HG02973 (cell line): ENCODE measurements at regions not wholly inside any gene's neighbourhood (a gene's known extent, or its start where the extent isn't known, plus 50 kb on each side); places are given as distances from the start of the nearest gene placed in this dataset.

ENCODE experiments used
- ATAC-seq: cut with Tn5 transposase; IDR thresholded peaks from one replicate; pipeline ENCODE4 v1.9.1; 2021; ENCODE audit warnings: moderate library complexity; ENCODE audit not compliant: unreplicated experiment

GRCh38 chr11:80584661-80585060, 1143.8 kb upstream of the TENM4 start:
- ATAC-seq: no peak

DNA sequence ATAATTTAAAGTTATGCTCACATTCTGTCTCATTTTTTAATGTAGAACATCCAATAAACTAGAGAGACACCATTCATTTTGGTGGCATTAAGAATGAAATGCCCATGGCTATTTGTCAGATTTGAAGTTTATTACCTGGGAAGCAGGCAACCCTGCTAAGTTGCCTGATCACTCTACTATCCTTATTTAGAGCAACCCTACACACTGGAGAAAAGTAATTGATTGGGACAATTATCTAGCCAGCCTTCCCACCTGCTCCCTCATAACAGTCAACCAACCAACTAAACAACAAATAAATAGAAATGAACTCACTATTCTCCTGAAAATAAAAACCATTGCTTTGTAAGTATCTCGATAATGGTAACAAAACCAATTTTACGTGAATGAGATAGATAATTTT, 1129.0 kb upstream of the TENM4 start:
- no peak for ATAC-seq

GRCh38 chr11:80565231-80565630, 1124.4 kb upstream of the TENM4 start:
- no peak for ATAC-seq

GRCh38 chr11:80562523-80563125, 1121.8 kb upstream of the TENM4 start:
- ATAC-seq: no peak

DNA sequence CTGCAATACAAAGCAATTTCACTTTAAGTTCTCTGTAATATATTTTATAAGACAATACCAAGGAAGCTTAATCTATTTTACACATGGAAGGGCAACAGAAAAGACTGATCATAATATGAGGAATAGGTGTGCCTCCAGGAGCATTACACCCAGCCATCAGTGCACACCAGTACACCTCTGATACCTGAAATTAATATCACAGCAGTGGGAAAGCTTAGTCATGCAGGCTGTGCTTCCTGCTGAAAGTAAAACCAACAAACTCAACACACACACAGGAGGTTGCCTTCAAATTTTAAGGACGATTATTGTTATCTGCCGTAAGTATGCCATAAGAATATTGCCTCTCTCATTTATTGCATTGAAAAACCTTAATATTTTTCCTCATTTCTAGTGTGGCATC, 1119.1 kb upstream of the TENM4 start:
- no peak for ATAC-seq

- ATAC-seq: no peak
These were observed 1112.7 kb upstream of the TENM4 start for GRCh38 chr11:80553565-80553964.

DNA sequence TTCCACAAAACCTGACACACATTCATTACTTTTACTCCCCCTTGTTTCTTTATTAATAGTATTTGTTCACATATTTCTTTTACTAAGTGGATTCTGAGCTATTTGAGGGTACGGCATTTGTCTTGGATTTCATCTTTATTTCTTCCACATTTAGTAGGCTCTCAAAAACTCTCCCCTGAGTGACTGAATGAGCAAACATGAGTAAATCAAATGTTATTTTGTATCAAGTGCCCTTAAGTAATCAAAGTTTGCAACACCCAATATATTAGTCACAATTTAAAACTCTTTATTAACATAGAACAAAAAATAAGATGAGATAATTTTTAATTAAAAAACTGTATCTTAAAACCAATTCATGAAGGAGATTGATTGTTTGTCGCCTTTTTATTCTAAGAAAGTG, 1101.9 kb upstream of the TENM4 start:
- ATAC-seq: no peak

DNA sequence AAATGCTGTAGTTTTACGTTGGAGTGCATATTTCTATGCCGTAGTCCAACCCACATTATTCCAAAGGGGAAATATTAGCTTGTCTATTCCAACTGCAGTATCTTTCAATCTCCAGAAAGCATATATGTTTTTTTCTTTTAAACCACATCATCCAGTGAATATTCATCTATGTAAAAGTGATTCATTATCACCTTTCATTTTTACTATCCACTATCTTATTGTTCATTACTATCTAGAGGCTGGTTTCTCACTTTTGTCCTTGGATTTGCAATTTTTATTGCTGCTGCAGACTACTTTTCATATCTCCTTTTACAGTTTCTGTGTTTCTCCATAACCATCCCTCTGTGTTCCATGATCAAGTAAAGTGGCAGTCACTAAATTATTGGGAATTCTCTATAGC, 1097.2 kb upstream of the TENM4 start:
- no peak for ATAC-seq

GRCh38 chr11:80533463-80533862, 1092.6 kb upstream of the TENM4 start:
- no peak for ATAC-seq

- no peak for ATAC-seq
These were observed 1091.9 kb upstream of the TENM4 start for GRCh38 chr11:80532633-80533232.

DNA sequence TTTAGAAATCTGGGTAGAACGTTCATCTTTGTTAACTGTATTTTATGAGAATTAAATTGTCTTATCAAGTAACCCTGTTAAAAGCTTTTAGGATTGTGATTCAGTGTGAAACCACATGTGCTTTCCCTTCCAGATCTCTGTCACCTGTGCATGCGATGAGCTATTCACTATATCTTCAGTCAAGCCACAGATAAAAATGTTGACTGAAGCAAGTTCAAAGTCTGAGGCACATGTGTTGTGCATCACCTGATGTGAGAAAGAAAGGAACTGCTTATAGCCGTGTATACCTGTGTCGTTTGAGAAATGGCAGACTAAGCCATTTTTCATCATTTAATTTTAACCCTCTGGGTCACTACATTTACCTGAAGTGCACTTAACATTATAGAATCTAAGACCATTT, 1088.9 kb upstream of the TENM4 start:
- no peak for ATAC-seq

DNA sequence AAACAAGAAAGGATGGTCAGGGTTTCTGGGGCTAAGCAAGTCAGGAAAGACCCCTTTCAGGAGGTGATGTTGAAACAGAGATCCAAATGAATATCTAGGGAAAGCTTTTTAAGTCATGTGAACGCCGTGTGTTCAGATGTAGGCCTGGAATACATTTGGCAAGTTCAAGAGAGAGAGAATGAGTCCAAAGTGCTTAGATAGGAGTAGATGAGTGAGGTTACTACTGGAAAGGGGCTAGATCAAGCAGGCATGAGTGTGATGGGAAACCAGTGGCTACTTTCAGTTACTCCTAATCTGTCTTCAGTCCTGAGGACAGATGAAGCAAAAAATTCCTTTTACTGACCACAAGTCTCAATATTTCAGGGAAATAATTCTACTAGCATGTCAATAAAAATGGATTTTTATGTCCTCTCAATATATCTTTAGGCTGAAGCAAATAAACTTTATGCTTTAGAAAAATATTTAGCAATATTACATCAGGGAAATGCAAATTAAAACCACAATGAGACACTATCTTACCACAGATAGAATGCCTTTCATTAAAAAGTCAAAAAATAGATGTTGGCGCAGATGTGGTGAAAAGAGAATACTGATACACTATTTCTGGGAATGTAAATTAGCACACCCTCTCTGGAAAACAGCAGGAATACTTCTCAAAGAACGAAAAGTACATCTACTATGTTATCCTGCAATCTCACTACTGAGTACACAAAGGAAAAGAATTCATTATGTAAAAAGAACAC, 1085.0 kb upstream of the TENM4 start:
- ATAC-seq: no peak

- no peak for ATAC-seq
These were observed 1083.5 kb upstream of the TENM4 start for GRCh38 chr11:80524349-80524748.

DNA sequence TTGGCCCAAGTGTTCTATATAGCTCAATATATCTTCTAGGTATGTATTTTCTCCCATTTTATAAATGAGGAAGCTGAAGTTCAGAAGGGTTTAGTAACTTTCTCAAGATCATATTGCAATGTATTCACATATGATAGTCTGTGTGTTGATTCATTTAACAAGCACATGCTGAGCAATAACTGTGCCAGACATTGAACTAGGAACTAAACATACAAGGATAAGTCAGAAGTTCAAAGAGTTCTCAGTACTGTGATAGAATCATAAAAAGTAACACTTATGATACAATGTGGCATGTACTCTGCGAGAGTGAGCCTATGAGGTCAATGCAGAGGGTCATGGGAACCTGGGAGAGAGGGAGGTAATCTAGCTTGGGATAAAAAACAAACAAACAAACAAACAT, 1082.2 kb upstream of the TENM4 start:
- ATAC-seq: no peak

DNA sequence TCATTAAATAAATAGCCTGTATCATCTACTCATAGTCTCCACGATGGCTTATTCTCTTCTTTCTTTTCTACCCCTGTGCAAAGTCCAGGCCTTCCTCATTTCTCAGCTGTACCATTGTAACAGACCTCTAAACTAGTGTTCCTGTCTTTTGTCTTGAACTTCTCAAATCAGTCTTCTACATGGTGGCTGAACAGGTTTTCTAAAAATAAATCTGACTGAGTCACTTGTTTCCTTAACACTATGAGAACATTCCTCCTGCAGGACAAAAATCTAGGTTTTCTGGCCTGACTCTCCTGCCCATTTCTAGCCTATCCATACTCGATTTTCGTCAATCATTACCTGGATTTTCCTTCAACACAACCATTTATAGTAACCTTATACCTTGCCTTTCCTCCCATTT, 1080.8 kb upstream of the TENM4 start:
- ATAC-seq: no peak

DNA sequence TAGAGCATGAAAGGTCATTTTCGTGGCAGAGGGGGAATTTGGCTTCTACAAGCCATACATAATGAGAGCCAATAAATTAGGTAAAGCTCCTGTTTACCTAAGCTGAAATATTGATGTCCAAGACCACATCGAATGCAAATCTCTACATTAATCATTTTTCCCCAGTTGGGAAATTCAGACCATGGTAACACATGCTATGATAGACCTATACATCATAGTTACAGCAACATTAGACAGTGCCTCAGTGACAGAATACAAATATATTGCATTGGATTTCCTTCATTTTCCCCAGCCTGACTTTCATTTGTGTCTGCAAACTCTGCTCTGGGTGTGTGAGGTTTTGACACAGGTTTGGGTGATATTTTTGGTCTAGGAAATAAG, 1079.7 kb upstream of the TENM4 start:
- ATAC-seq: no peak

GRCh38 chr11:80519596-80520506, 1079.0 kb upstream of the TENM4 start:
- ATAC-seq: no peak

DNA sequence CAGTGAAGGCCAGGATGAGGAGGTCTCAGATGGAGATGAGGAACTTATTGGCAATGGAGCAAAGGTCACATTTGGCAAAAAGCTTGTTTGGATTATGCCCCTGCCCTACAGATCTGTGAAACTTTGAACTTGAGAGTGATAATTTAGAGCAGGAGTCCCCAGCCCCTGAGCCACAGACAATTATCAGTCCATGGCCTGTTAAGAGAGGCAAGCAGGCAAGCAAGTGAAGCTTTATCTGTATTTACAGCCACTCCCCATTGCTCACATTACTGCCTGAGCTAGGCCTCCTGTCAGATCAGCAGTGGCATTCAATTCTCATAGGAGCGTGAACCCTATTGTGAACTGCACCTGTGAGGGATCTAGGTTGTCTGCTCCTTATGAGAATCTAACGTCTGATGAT, 1076.9 kb upstream of the TENM4 start:
- ATAC-seq: no peak

DNA sequence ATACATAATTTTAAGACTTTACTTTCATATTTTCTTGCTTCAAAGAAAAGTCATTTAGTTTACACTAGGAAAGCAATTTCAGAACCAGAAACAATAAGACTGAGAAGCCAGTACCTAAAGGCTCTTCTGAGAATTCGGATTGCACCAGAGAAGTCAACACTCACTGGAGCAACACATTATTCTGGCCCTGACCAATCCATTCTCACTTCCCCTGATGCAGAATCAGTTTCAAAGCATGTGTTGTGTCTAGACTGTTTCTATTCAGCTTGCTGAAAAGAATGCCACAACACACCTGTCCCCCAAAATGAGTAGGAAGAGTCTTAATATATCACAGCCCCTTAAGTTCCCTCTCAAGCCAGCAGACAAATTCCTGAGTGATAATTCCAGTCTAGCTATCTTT, 1074.3 kb upstream of the TENM4 start:
- ATAC-seq: no peak

GRCh38 chr11:80512491-80512890, 1071.7 kb upstream of the TENM4 start:
- ATAC-seq: no peak

DNA sequence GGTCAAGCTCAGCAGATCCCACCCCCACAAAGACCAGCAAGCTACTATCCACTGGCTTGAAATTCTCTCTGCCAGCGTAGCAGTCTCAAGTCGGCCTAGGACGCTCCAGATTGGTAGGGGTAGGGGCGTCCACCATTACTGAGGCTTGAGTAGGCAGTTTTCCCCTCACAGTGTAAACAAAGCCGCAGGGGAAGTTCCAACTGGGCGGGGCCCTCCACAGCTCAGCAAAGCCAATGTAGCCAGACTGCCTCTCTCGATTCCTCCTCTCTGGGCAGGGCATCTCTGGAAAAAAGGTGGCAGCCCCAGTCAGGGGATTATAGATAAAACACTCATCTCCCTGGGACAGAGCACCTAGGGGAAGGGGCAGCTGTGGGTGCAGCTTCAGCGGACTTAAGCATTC, 1064.9 kb upstream of the TENM4 start:
- no peak for ATAC-seq

- no peak for ATAC-seq
These were observed 1063.2 kb upstream of the TENM4 start for GRCh38 chr11:80503990-80504389.
